Epithelial cell of prostate (primary cell): ENCODE measurements at regions not wholly inside any gene's neighbourhood (a gene's known extent, or its start where the extent isn't known, plus 50 kb on each side); places are given as distances from the start of the nearest gene placed in this dataset.

Experiments used
- DNase-seq: peaks from one replicate; pipeline ENCODE4 v3.0.0-alpha.2; 2011; ENCODE audit warnings: low read depth, low spot score
- H3K27ac ChIP-seq: fragments of 450-650 bp; 2 replicates; pipeline ENCODE4 v1.5.1; 2017; ENCODE audit warnings: mild to moderate bottlenecking

GRCh38 chr2:20132990-20133535, 81.6 kb upstream of the LAPTM4A start:
- no peak overlapping the region for H3K27ac ChIP-seq
- no peak for DNase-seq

- DNase-seq, result no peak
- H3K27ac ChIP-seq, result no peak overlapping the region
Observed at GRCh38 chr2:20130821-20131645, 79.6 kb upstream of the LAPTM4A start.

GRCh38 chr2:20130160-20130560, 78.7 kb upstream of the LAPTM4A start:
- no peak for DNase-seq
- H3K27ac ChIP-seq, result no peak overlapping the region

- DNase-seq, result no peak
Observed at GRCh38 chr2:20129331-20130159, 78.1 kb upstream of the LAPTM4A start.

GRCh38 chr2:20128506-20129330, 77.3 kb upstream of the LAPTM4A start:
- DNase-seq, result no peak
- H3K27ac ChIP-seq, result no peak overlapping the region

More at GRCh38 chr2:20129331-20130159, 78.1 kb upstream of the LAPTM4A start:
- H3K27ac ChIP-seq, result no peak overlapping the region

- no peak overlapping the region for H3K27ac ChIP-seq
- no peak for DNase-seq
Observed at GRCh38 chr2:20126469-20126868, 75.0 kb upstream of the LAPTM4A start.

GRCh38 chr2:20126040-20126439, 74.6 kb upstream of the LAPTM4A start:
- H3K27ac ChIP-seq, result no peak overlapping the region
- no peak for DNase-seq

GRCh38 chr2:20125616-20126015, 74.2 kb upstream of the LAPTM4A start:
- H3K27ac ChIP-seq, result no peak overlapping the region
- DNase-seq, result no peak

- no peak overlapping the region for H3K27ac ChIP-seq
- no peak for DNase-seq
Observed at GRCh38 chr2:20125164-20125563, 73.7 kb upstream of the LAPTM4A start.

GRCh38 chr2:20123871-20124594, 72.6 kb upstream of the LAPTM4A start:
- DNase-seq, result no peak
- no peak overlapping the region for H3K27ac ChIP-seq

- no peak for DNase-seq
- H3K27ac ChIP-seq, result no peak overlapping the region
Observed at GRCh38 chr2:20122864-20123263, 71.4 kb upstream of the LAPTM4A start.

GRCh38 chr2:20120569-20121416, 69.4 kb upstream of the LAPTM4A start:
- H3K27ac ChIP-seq, result no peak overlapping the region
- no peak for DNase-seq

- no peak for DNase-seq
- H3K27ac ChIP-seq, result no peak overlapping the region
Observed at GRCh38 chr2:20118051-20118450, 66.6 kb upstream of the LAPTM4A start.

- DNase-seq, result no peak
- no peak overlapping the region for H3K27ac ChIP-seq
Observed at GRCh38 chr2:20115902-20116301, 64.5 kb upstream of the LAPTM4A start.

- DNase-seq, result no peak
- no peak overlapping the region for H3K27ac ChIP-seq
Observed at GRCh38 chr2:20115374-20115773, 63.9 kb upstream of the LAPTM4A start.

GRCh38 chr2:20113986-20114938, 62.8 kb upstream of the LAPTM4A start:
- no peak overlapping the region for H3K27ac ChIP-seq
- no peak for DNase-seq

- DNase-seq, result no peak
- H3K27ac ChIP-seq, result no peak overlapping the region
Observed at GRCh38 chr2:20113004-20113796, 61.8 kb upstream of the LAPTM4A start.
